HuH-7 (cell line): ENCODE measurements at regions not wholly inside any gene's neighbourhood (a gene's known extent, or its start where the extent isn't known, plus 50 kb on each side); places are given as distances from the start of the nearest gene placed in this dataset.

ENCODE experiments used
- DNase-seq: peaks from one replicate; pipeline ENCODE4 v3.0.0; 2011; ENCODE audit warnings: low spot score

GRCh38 chr11:15621565-15621964 is 506.8 kb downstream of the INSC start:
- no peak for DNase-seq

- no peak for DNase-seq
Measured at GRCh38 chr11:15622231-15622890, 507.6 kb downstream of the INSC start.

GRCh38 chr11:15624701-15625100 is 510.0 kb downstream of the INSC start:
- no peak for DNase-seq

GRCh38 chr11:15625691-15626090 is 511.0 kb downstream of the INSC start:
- no peak for DNase-seq

DNA sequence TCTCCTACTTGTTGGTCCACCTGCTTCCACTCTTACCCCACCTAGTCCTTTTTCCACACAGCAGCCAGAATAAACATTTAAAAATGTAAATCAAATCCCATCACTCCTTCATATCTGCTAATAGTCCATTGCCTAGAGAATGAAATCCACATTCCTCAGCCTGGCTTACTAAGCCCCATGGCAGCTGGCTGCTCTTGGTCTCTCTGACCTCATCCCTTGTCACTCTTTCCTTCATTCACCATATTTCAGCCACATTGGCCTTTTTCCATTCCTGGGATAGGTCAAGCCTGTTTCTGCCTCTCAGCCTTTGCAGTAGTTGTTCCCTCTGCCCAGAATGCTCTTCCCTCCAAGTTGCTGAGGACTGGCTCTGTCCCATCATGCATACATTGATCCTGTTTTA is 512.8 kb downstream of the INSC start:
- no peak for DNase-seq

- DNase-seq = no peak
Measured at GRCh38 chr11:15629690-15630321, 515.1 kb downstream of the INSC start.

- no peak for DNase-seq
Measured at GRCh38 chr11:15630896-15631295, 516.2 kb downstream of the INSC start.

DNA sequence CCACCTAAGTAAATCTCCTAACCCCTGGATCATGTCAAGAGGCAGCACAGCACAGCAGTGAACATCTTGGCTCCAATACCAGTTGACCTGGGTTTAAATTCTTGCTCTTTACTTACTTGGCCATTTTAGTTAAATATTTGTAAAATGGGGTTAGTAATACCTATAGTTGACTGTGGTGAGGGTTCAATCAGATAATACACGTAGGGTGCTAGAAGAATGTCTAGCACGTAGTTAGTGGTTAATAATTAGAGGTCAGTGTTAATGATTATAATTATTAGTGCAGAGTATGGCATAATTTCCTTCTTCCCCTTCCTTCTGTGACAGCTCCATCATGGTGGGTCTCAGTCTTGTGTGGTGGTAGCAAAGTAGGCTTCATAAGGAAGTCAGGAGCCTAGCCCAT is 520.8 kb downstream of the INSC start:
- DNase-seq = no peak

- DNase-seq = no peak
Measured at GRCh38 chr11:15636521-15637089, 521.9 kb downstream of the INSC start.

- DNase-seq = no peak
Measured at GRCh38 chr11:15638386-15638787, 523.7 kb downstream of the INSC start.

DNA sequence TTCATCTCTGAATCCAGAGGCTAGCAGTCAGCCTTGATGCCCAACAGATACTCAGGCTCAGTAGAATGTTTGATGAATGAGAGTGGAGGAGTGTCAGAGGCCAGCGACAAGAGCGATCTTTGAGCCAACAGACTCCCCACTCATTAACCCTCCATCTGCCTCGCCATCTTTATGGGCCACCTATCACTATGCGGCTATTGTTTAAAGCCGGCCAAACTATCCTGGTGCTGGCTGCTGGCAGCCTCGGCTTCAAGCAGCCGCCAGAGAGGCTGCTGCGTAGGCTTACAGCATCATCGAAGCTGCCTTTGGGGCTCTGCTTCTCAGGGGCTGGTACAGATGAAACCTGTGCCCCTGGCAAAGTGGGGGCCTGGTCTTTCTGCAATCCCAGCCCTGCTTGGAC is 525.6 kb downstream of the INSC start:
- DNase-seq = no peak

GRCh38 chr11:15641271-15642045 is 526.7 kb downstream of the INSC start:
- DNase-seq = no peak

GRCh38 chr11:15645201-15645600 is 530.5 kb downstream of the INSC start:
- no peak for DNase-seq

- no peak for DNase-seq
Measured at GRCh38 chr11:15649371-15650104, 534.8 kb downstream of the INSC start.

DNA sequence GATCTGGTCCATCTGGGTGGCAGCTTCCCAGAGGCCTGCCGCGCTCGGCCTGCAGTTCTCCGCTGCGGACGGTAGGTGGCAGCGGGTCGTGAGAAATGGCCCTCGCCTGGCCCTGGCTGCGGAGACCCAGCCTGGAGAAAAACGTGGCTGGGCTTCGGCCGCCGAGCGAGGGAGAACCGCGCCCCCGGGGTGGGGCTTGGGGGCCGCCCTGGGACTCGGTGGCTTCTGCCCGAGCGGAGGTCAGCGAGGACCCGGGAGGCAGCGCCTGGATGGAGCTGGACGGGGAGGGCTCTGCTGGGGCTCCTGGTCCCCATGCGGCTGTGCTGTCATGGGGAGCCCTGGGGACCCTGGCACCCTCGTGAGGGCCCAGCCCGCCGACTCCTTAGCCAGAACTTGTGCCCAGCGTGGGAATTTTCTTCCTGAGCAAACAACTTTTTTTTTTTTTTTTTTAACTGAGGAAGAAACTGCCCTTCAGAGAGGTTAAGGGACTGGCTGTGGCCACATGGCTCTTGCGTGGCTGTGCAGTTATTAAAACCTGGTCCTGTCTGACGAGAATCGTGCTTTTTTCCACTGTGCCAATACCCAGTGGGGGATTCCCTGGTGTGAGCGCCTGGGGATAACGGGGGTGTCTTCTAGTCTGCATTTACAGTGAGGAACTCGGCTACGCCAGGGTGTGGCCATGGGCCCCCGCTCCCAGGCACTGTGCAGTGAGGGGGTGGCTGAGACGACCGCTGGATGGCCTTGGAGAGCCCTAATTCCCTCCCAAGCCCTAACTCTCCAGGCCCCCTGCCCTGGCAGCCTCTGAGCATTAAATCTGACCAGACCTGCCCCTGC is 535.6 kb downstream of the INSC start:
- DNase-seq = peak; percentile 75

DNA sequence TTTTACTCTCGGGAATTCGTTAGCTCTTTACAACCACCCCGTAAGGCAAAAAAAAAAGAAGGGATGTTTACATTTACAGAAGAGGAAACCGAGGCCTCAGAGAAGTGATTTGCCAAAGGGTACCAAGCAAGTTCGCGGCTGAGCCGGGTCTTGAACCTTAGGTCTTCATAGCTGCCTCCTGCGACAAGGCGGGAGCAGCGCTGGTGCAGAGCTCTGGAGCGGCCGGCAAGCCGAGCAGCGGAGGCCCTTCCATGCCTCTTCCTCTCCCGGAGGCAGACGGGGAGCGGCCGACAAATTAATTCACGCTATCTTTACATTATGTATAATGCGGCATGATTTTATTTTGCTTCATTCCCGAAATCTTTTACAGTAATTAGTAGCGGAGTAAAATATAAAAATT is 536.3 kb downstream of the INSC start:
- DNase-seq = no peak

- DNase-seq = no peak
Measured at GRCh38 chr11:15651816-15652215, 537.1 kb downstream of the INSC start.

DNA sequence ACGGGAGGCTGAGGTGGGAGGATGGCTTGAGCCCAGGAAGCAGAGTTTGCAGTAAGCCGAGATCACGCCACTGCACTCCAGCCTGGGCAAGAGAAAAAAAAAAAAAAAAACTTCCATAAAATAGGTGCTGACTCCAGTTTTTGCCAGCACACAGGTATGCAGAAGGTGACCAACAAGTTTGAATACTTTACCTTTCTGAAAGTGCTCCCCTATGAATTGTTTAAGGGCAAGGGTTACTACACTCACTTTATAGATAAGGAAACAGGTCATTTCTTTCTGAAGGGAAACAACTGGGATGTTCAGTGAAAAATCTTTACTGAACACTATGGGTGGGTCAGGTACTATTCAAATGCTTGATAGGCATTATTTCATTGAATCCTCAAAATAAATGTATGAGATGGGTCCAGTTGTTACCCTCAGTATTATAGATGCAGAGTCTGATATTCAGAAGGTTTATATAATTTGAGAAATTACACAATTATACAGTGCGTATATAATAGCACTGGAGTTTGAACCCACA is 538.5 kb downstream of the INSC start:
- no peak for DNase-seq

GRCh38 chr11:15654451-15654850 is 539.7 kb downstream of the INSC start:
- DNase-seq = no peak

GRCh38 chr11:15655552-15655951 is 540.8 kb downstream of the INSC start:
- DNase-seq = no peak

GRCh38 chr11:15657264-15657663 is 542.5 kb downstream of the INSC start:
- no peak for DNase-seq
